Globus pallidus (tissue), 1 donor: ENCODE measurements at regions not wholly inside any gene's neighbourhood (a gene's known extent, or its start where the extent isn't known, plus 50 kb on each side); places are given as distances from the start of the nearest gene placed in this dataset.

ENCODE experiments used
- DNase-seq: peaks from one replicate; pipeline ENCODE4 v3.0.0-alpha.2; 2015; ENCODE audit warnings: low spot score

GRCh38 chr13:47249266-47249665, 352.4 kb upstream of the HTR2A start:
- DNase-seq = no peak

- DNase-seq = no peak
These were observed 344.6 kb upstream of the HTR2A start for GRCh38 chr13:47241446-47241845.

GRCh38 chr13:47239025-47239424, 342.2 kb upstream of the HTR2A start:
- no peak for DNase-seq

- DNase-seq = no peak
These were observed 340.7 kb upstream of the HTR2A start for GRCh38 chr13:47237571-47237970.

GRCh38 chr13:47233734-47234133, 336.9 kb upstream of the HTR2A start:
- no peak for DNase-seq

GRCh38 chr13:47232516-47232915, 335.7 kb upstream of the HTR2A start:
- DNase-seq = no peak

- no peak for DNase-seq
These were observed 333.3 kb upstream of the HTR2A start for GRCh38 chr13:47230155-47230554.

- DNase-seq = no peak
These were observed 329.7 kb upstream of the HTR2A start for GRCh38 chr13:47226516-47226915.

GRCh38 chr13:47220453-47221140, 323.7 kb upstream of the HTR2A start:
- no peak for DNase-seq

- DNase-seq = no peak
These were observed 321.8 kb upstream of the HTR2A start for GRCh38 chr13:47218611-47219010.

GRCh38 chr13:47216176-47216822, 319.4 kb upstream of the HTR2A start:
- DNase-seq = no peak

GRCh38 chr13:47215736-47216135, 318.9 kb upstream of the HTR2A start:
- DNase-seq = no peak

- DNase-seq = no peak
These were observed 316.2 kb upstream of the HTR2A start for GRCh38 chr13:47213047-47213446.

- DNase-seq = no peak
These were observed 314.3 kb upstream of the HTR2A start for GRCh38 chr13:47211106-47211505.

GRCh38 chr13:47206111-47206510, 309.3 kb upstream of the HTR2A start:
- no peak for DNase-seq

GRCh38 chr13:47190696-47191305, 293.9 kb upstream of the HTR2A start:
- no peak for DNase-seq

- DNase-seq = no peak
These were observed 291.9 kb upstream of the HTR2A start for GRCh38 chr13:47188802-47189201.

GRCh38 chr13:47186471-47186870, 289.6 kb upstream of the HTR2A start:
- DNase-seq = no peak

GRCh38 chr13:47184321-47184720, 287.5 kb upstream of the HTR2A start:
- DNase-seq = no peak

GRCh38 chr13:47179321-47179720, 282.5 kb upstream of the HTR2A start:
- no peak for DNase-seq

- no peak for DNase-seq
These were observed 281.5 kb upstream of the HTR2A start for GRCh38 chr13:47178090-47178950.

- DNase-seq = no peak
These were observed 278.5 kb upstream of the HTR2A start for GRCh38 chr13:47175172-47175866.
